ENCODE measurements at regions not wholly inside any gene's neighbourhood (a gene's known extent, or its start where the extent isn't known, plus 50 kb on each side); places are given as distances from the start of the nearest gene placed in this dataset.

DNA sequence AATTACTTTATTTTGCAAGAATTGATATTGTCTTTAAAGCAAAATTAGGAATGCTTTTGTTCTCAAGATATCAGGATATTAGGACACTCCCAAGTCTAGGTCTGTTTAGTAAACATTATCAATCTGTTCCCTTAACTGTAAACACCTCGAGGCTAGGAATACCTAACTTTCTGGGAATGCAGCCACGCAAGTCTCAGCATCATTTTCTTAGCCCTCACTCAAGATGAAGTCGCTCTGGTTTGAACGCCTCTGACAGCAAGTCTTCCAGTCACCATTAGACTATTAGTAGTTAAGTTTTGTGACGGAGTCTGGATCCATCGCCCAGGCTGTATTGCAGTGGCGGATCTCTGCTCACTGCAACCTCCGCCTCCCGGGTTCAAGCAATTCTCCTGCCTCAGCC is 128.0 kb upstream of the MYO3A start:
- Histone ChIP-seq H4K5ac (ENCODE audit: insufficient read length, low read depth, low read length) (no peak overlapping the region), H2AFZ (ENCODE audit: low read length) (no peak overlapping the region), H3K23ac (ENCODE audit: insufficient read length) (no peak overlapping the region), H4K20me1 (replicated peaks in 1 of 2; ENCODE audit: control insufficient read depth in 1 of 2, insufficient read depth in 2 of 2, low read length in 2 of 2) (no peaks in the 10 kb centered on the region), H3K9me3 (ENCODE audit: insufficient read depth in 2 of 2, low read depth in 1 of 2, low read length in 1 of 2) (no peaks in the 10 kb centered on the region), H3K27ac (ENCODE audit: low read depth, low read length) (no peak overlapping the region), H2BK15ac (ENCODE audit: low read length) (no peak overlapping the region), H3K36me3 (ENCODE audit: control insufficient read depth in 2 of 4, insufficient read depth in 4 of 4, low read length in 3 of 4) (no peaks in the 10 kb centered on the region), H3K4me1 (replicated peaks in 1 of 4; ENCODE audit: control insufficient read depth in 3 of 4, insufficient read depth in 4 of 4, low read length in 3 of 4) (no peaks in the 10 kb centered on the region), H3K23me2 (ENCODE audit: low read depth, low read length) (no peaks in the 10 kb centered on the region), H4K8ac (ENCODE audit: extremely low read depth, insufficient read depth, low read length) (no peak overlapping the region), H2BK120ac (replicated peaks; ENCODE audit: low read depth, low read length) (no peak overlapping the region), H3K56ac (replicated peaks; ENCODE audit: insufficient read length, low read depth, low read length) (no peak overlapping the region), H3K4ac (replicated peaks; ENCODE audit: insufficient read length, low read depth, low read length) (no peak overlapping the region), H2BK12ac (ENCODE audit: low read depth, low read length) (no peak overlapping the region), H2BK5ac (ENCODE audit: low read depth, low read length) (no peak overlapping the region), H3K14ac (ENCODE audit: insufficient read length) (no peak overlapping the region), H4K91ac (replicated peaks; ENCODE audit: insufficient read length, low read length) (no peak overlapping the region), H3K79me1 (ENCODE audit: low read depth, low read length) (no peaks in the 10 kb centered on the region), H2BK20ac (ENCODE audit: low read length) (no peak overlapping the region), H3K9ac (replicated peaks in 1 of 4; ENCODE audit: extremely low read depth in 1 of 4, low read depth in 3 of 4, low read length in 3 of 4) (no peak overlapping the region), H3K4me2 (ENCODE audit: insufficient read depth in 1 of 2, low read depth in 2 of 2, low read length in 2 of 2) (no peak overlapping the region), H3K18ac (ENCODE audit: extremely low read depth, low read length) (no peak overlapping the region), H2AK5ac (ENCODE audit: low read depth, low read length) (no peak overlapping the region), H3K79me2 (ENCODE audit: control insufficient read depth in 1 of 2, insufficient read depth in 2 of 2, low read length in 2 of 2) (no peaks in the 10 kb centered on the region), H3K4me3 (ENCODE audit: extremely low read depth in 1 of 4, insufficient read depth in 2 of 4, low read depth in 3 of 4, low read length in 4 of 4) (no peak overlapping the region), H3K27me3 (replicated peaks in 1 of 4; ENCODE audit: control insufficient read depth in 3 of 4, extremely low read depth in 1 of 4, insufficient read depth in 3 of 4, low read length in 3 of 4) (no peaks in the 10 kb centered on the region; a peak in 1 of 7 replicates)
- DNase-seq (ENCODE audit: low read depth in 1 of 2, low spot score in 2 of 2) (no peak), FAIRE-seq (no peak)
- TF ChIP-seq TAF7 (optimal IDR thresholded peaks at IDR 0.05; ENCODE audit: borderline replicate concordance, low read depth, low read length), result no peak
- no peak for TF ChIP-seq ZNF274 (IDR thresholded peaks at IDR 0.05; ENCODE audit: borderline replicate concordance, extremely low read depth, low read length)
- TF ChIP-seq RXRA (IDR thresholded peaks at IDR 0.05; ENCODE audit: insufficient read depth, low read depth, low read length), result no peak
- TF ChIP-seq CBX5 (IDR thresholded peaks at IDR 0.05; ENCODE audit: low read depth, low read length), result no peak
- TF ChIP-seq HDAC6 (IDR thresholded peaks at IDR 0.05; ENCODE audit: low read depth, low read length), result no peak
- no peak for TF ChIP-seq CEBPB (IDR thresholded peaks at IDR 0.05; ENCODE audit: low read depth, low read length)
- TF ChIP-seq BACH1 (IDR thresholded peaks at IDR 0.05; ENCODE audit: low read length), result no peak
- TF ChIP-seq, protein P1, sequence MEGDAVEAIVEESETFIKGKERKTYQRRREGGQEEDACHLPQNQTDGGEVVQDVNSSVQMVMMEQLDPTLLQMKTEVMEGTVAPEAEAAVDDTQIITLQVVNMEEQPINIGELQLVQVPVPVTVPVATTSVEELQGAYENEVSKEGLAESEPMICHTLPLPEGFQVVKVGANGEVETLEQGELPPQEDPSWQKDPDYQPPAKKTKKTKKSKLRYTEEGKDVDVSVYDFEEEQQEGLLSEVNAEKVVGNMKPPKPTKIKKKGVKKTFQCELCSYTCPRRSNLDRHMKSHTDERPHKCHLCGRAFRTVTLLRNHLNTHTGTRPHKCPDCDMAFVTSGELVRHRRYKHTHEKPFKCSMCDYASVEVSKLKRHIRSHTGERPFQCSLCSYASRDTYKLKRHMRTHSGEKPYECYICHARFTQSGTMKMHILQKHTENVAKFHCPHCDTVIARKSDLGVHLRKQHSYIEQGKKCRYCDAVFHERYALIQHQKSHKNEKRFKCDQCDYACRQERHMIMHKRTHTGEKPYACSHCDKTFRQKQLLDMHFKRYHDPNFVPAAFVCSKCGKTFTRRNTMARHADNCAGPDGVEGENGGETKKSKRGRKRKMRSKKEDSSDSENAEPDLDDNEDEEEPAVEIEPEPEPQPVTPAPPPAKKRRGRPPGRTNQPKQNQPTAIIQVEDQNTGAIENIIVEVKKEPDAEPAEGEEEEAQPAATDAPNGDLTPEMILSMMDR (IDR thresholded peaks at IDR 0.05; ENCODE audit: control extremely low read depth in 1 of 3, insufficient read depth in 1 of 3, low read depth in 1 of 3, low read length in 3 of 3), result no peak
- TF ChIP-seq FOSL1 (IDR thresholded peaks at IDR 0.05; ENCODE audit: insufficient read depth, low read depth, low read length), result no peak
- no peak for TF ChIP-seq JUN (IDR thresholded peaks at IDR 0.05; ENCODE audit: low read depth, low read length)
- no peak for TF ChIP-seq EP300 (IDR thresholded peaks at IDR 0.05; ENCODE audit: borderline replicate concordance in 1 of 2, low read depth in 2 of 2, low read length in 2 of 2)
- TF ChIP-seq, protein P2, sequence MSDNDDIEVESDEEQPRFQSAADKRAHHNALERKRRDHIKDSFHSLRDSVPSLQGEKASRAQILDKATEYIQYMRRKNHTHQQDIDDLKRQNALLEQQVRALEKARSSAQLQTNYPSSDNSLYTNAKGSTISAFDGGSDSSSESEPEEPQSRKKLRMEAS (IDR thresholded peaks at IDR 0.05), result no peak
- no peak for TF ChIP-seq CREB1 (IDR thresholded peaks at IDR 0.05)
- 95% methylated on average over 9 of the region's 9 CpGs; no CpG with 5 or more reads in 1 of the 2 experiments for WGBS, 2 experiments (ENCODE audit: extremely low coverage in 1 of 2, insufficient coverage in 1 of 2, insufficient read length in 1 of 2, insufficient replicate concordance in 2 of 2, low coverage in 1 of 2, low lambda C conversion rate in 2 of 2, missing lambda C conversion rate in 1 of 2)
- POLR2A ChIA-PET (ENCODE audit: partially characterized antibody), result no interaction called here
- CTCF ChIA-PET (ENCODE audit: partially characterized antibody), result no interaction called here
